ENCODE measurements at regions not wholly inside any gene's neighbourhood (a gene's known extent, or its start where the extent isn't known, plus 50 kb on each side); places are given as distances from the start of the nearest gene placed in this dataset.

- no peak for DNase-seq
Observed at GRCh38 chr4:132910229-132910748, 238.8 kb upstream of the PCDH10 start.

- DNase-seq, result no peak
Observed at GRCh38 chr4:132918096-132918495, 231.0 kb upstream of the PCDH10 start.

- DNase-seq, result no peak
Observed at GRCh38 chr4:132923516-132923915, 225.6 kb upstream of the PCDH10 start.

GRCh38 chr4:132934911-132935310, 214.2 kb upstream of the PCDH10 start:
- no peak for DNase-seq

- no peak for DNase-seq
Observed at GRCh38 chr4:132955146-132955545, 193.9 kb upstream of the PCDH10 start.

- DNase-seq, result no peak
Observed at GRCh38 chr4:132956962-132957361, 192.1 kb upstream of the PCDH10 start.

- DNase-seq, result no peak
Observed at GRCh38 chr4:132958457-132959263, 190.4 kb upstream of the PCDH10 start.

GRCh38 chr4:132981611-132982010, 167.5 kb upstream of the PCDH10 start:
- no peak for DNase-seq

GRCh38 chr4:132982151-132982550, 166.9 kb upstream of the PCDH10 start:
- no peak for DNase-seq

- no peak for DNase-seq
Observed at GRCh38 chr4:132991111-132991510, 158.0 kb upstream of the PCDH10 start.

GRCh38 chr4:132992686-132993085, 156.4 kb upstream of the PCDH10 start:
- no peak for DNase-seq

GRCh38 chr4:132998585-132999230, 150.4 kb upstream of the PCDH10 start:
- no peak for DNase-seq

- no peak for DNase-seq
Observed at GRCh38 chr4:133000012-133000411, 149.1 kb upstream of the PCDH10 start.

GRCh38 chr4:133003169-133003568, 145.9 kb upstream of the PCDH10 start:
- no peak for DNase-seq

GRCh38 chr4:133014473-133015135, 134.5 kb upstream of the PCDH10 start:
- DNase-seq, result no peak

- DNase-seq, result no peak
Observed at GRCh38 chr4:133045288-133045687, 103.8 kb upstream of the PCDH10 start.

GRCh38 chr4:133046156-133046555, 102.9 kb upstream of the PCDH10 start:
- no peak for DNase-seq

GRCh38 chr4:133058701-133059100, 90.4 kb upstream of the PCDH10 start:
- no peak for DNase-seq

GRCh38 chr4:133059117-133059516, 90.0 kb upstream of the PCDH10 start:
- DNase-seq, result no peak

- no peak for DNase-seq
Observed at GRCh38 chr4:133062851-133063250, 86.2 kb upstream of the PCDH10 start.

GRCh38 chr4:133068083-133068482, 81.0 kb upstream of the PCDH10 start:
- no peak for DNase-seq

GRCh38 chr4:133081246-133081645, 67.8 kb upstream of the PCDH10 start:
- no peak for DNase-seq

- DNase-seq, result no peak
Observed at GRCh38 chr4:133084421-133084820, 64.7 kb upstream of the PCDH10 start.

GRCh38 chr4:133095591-133095990, 53.5 kb upstream of the PCDH10 start:
- no peak for DNase-seq

Data from suppressor macrophage treated with lipopolysaccharide for 4 hours (primary cell).